ENCODE measurements at regions not wholly inside any gene's neighbourhood (a gene's known extent, or its start where the extent isn't known, plus 50 kb on each side); places are given as distances from the start of the nearest gene placed in this dataset.

DNA sequence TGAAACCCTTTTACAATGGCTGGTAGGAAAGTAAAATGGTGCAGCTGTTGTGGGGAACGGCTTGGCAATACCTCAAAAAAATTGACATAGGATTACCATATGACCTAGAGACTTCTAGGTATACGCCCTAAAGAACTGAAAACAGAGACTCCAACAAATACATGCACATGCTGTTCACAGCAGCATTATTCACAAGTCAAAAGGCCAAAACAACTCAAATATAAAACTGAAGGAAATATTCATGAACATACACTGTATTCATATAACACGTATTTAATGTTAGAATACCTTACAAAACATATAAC lies 74.6 kb downstream of the FOXA2 start:
- TF ChIP-seq POLR2A (IDR thresholded peaks at IDR 0.05) = no peak
- TF ChIP-seq, protein P1, sequence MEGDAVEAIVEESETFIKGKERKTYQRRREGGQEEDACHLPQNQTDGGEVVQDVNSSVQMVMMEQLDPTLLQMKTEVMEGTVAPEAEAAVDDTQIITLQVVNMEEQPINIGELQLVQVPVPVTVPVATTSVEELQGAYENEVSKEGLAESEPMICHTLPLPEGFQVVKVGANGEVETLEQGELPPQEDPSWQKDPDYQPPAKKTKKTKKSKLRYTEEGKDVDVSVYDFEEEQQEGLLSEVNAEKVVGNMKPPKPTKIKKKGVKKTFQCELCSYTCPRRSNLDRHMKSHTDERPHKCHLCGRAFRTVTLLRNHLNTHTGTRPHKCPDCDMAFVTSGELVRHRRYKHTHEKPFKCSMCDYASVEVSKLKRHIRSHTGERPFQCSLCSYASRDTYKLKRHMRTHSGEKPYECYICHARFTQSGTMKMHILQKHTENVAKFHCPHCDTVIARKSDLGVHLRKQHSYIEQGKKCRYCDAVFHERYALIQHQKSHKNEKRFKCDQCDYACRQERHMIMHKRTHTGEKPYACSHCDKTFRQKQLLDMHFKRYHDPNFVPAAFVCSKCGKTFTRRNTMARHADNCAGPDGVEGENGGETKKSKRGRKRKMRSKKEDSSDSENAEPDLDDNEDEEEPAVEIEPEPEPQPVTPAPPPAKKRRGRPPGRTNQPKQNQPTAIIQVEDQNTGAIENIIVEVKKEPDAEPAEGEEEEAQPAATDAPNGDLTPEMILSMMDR (IDR thresholded peaks at IDR 0.05) = no peak
- H3K9me3 ChIP-seq = no peaks in the 10 kb centered on the region
- no peaks in the 10 kb centered on the region for H3K36me3 ChIP-seq
- H3K27ac ChIP-seq = no peak overlapping the region
- DNase-seq = no peak
- H3K4me3 ChIP-seq = no peak overlapping the region
- H3K4me1 ChIP-seq = no peaks in the 10 kb centered on the region
- no peaks in the 10 kb centered on the region for H3K27me3 ChIP-seq
- intact Hi-C loops (cut with DNase I; ENCODE audit: low total_unique reads) = no loop called here

- Histone ChIP-seq H3K27ac (no peak overlapping the region), H3K4me1 (no peaks in the 10 kb centered on the region), H3K36me3 (no peaks in the 10 kb centered on the region), H3K27me3 (no peaks in the 10 kb centered on the region), H3K9me3 (no peaks in the 10 kb centered on the region), H3K4me3 (no peak overlapping the region)
- TF ChIP-seq, protein P1 (IDR thresholded peaks at IDR 0.05) = no peak
- no peak for TF ChIP-seq POLR2A (IDR thresholded peaks at IDR 0.05)
- intact Hi-C loops (cut with DNase I; ENCODE audit: low total_unique reads) = no loop called here
- no peak for DNase-seq
These were observed 75.1 kb downstream of the FOXA2 start for GRCh38 chr20:22509090-22509842.

GRCh38 chr20:22508426-22508825 lies 75.9 kb downstream of the FOXA2 start:
- Histone ChIP-seq H3K4me3 (no peak overlapping the region), H3K27ac (no peak overlapping the region)
- TF ChIP-seq, protein P1 (IDR thresholded peaks at IDR 0.05) = no peak
- no peak for TF ChIP-seq POLR2A (IDR thresholded peaks at IDR 0.05)

GRCh38 chr20:22507240-22507961 lies 77.0 kb downstream of the FOXA2 start:
- H3K4me3 ChIP-seq = no peak overlapping the region
- no peaks in the 10 kb centered on the region for H3K4me1 ChIP-seq
- H3K36me3 ChIP-seq = no peaks in the 10 kb centered on the region
- no peak overlapping the region for H3K27ac ChIP-seq
- TF ChIP-seq POLR2A (IDR thresholded peaks at IDR 0.05) = no peak
- TF ChIP-seq, protein P1 (IDR thresholded peaks at IDR 0.05) = no peak
- no peak for DNase-seq
- no peaks in the 10 kb centered on the region for H3K9me3 ChIP-seq
- intact Hi-C loops (cut with DNase I; ENCODE audit: low total_unique reads) = no loop called here
- no peaks in the 10 kb centered on the region for H3K27me3 ChIP-seq

More at GRCh38 chr20:22508426-22508825, 75.9 kb downstream of the FOXA2 start:
- intact Hi-C loops (cut with DNase I; ENCODE audit: low total_unique reads) = no loop called here
- no peaks in the 10 kb centered on the region for H3K36me3 ChIP-seq
- DNase-seq = no peak
- no peaks in the 10 kb centered on the region for H3K9me3 ChIP-seq
- H3K27me3 ChIP-seq = no peaks in the 10 kb centered on the region
- no peaks in the 10 kb centered on the region for H3K4me1 ChIP-seq

DNA sequence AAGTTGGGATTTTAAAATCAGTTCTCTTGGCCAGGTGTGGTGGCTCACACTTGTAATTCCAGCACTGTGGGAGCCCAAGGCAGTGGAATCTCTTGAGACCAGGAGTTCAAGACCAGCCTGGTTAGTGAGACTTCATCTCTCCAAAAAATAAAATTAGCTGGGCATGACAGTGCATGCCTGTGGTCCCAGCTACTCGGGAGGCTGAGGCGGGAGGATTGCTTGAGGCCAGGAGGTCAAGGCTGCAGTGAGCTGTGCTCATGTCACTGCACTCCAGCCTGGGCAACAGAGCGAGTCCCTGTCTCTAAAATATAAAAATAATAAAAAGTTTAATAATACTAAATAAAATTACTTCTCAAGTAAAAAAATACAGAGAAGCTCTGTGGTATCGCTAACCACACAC lies 77.5 kb downstream of the FOXA2 start:
- no peak overlapping the region for H3K27ac ChIP-seq
- DNase-seq = no peak
- H3K9me3 ChIP-seq = no peaks in the 10 kb centered on the region
- TF ChIP-seq POLR2A (IDR thresholded peaks at IDR 0.05) = no peak
- TF ChIP-seq, protein P1 (IDR thresholded peaks at IDR 0.05) = no peak
- no peak overlapping the region for H3K4me3 ChIP-seq
- H3K36me3 ChIP-seq = no peaks in the 10 kb centered on the region
- no peaks in the 10 kb centered on the region for H3K27me3 ChIP-seq
- no peaks in the 10 kb centered on the region for H3K4me1 ChIP-seq
- intact Hi-C loops (cut with DNase I; ENCODE audit: low total_unique reads) = no loop called here
